ENCODE measurements at regions not wholly inside any gene's neighbourhood (a gene's known extent, or its start where the extent isn't known, plus 50 kb on each side); places are given as distances from the start of the nearest gene placed in this dataset.

- DNase-seq (ENCODE audit: low read depth in 4 of 4, low spot score in 3 of 4), result no peak
These were observed 385.4 kb upstream of the SEMA6D start for GRCh38 chr15:47331829-47332393.

- DNase-seq (ENCODE audit: low read depth in 4 of 4, low spot score in 3 of 4), result no peak
These were observed 384.8 kb upstream of the SEMA6D start for GRCh38 chr15:47332481-47332880.

- no peak for DNase-seq (ENCODE audit: low read depth in 4 of 4, low spot score in 3 of 4)
These were observed 383.6 kb upstream of the SEMA6D start for GRCh38 chr15:47333734-47334133.

GRCh38 chr15:47334805-47335535 is 382.3 kb upstream of the SEMA6D start:
- no peak for DNase-seq (ENCODE audit: low read depth in 4 of 4, low spot score in 3 of 4)

- DNase-seq (ENCODE audit: low read depth in 4 of 4, low spot score in 3 of 4), result no peak
These were observed 380.2 kb upstream of the SEMA6D start for GRCh38 chr15:47337106-47337505.

- DNase-seq (ENCODE audit: low read depth in 4 of 4, low spot score in 3 of 4), result no peak
These were observed 379.5 kb upstream of the SEMA6D start for GRCh38 chr15:47337836-47338235.

- DNase-seq (ENCODE audit: low read depth in 4 of 4, low spot score in 3 of 4), result no peak
These were observed 378.5 kb upstream of the SEMA6D start for GRCh38 chr15:47338771-47339170.

- no peak for DNase-seq (ENCODE audit: low read depth in 4 of 4, low spot score in 3 of 4)
These were observed 377.3 kb upstream of the SEMA6D start for GRCh38 chr15:47339800-47340570.

- DNase-seq (ENCODE audit: low read depth in 4 of 4, low spot score in 3 of 4), result no peak
These were observed 376.8 kb upstream of the SEMA6D start for GRCh38 chr15:47340571-47340920.

- DNase-seq (ENCODE audit: low read depth in 4 of 4, low spot score in 3 of 4), result no peak
These were observed 368.1 kb upstream of the SEMA6D start for GRCh38 chr15:47349179-47349578.

GRCh38 chr15:47351501-47351900 is 365.8 kb upstream of the SEMA6D start:
- no peak for DNase-seq (ENCODE audit: low read depth in 4 of 4, low spot score in 3 of 4)

- DNase-seq (ENCODE audit: low read depth in 4 of 4, low spot score in 3 of 4), result no peak
These were observed 365.1 kb upstream of the SEMA6D start for GRCh38 chr15:47352217-47352616.

GRCh38 chr15:47355759-47356158 is 361.5 kb upstream of the SEMA6D start:
- DNase-seq (ENCODE audit: low read depth in 4 of 4, low spot score in 3 of 4), result no peak

- no peak for DNase-seq (ENCODE audit: low read depth in 4 of 4, low spot score in 3 of 4)
These were observed 361.0 kb upstream of the SEMA6D start for GRCh38 chr15:47356297-47356696.

GRCh38 chr15:47358876-47359275 is 358.4 kb upstream of the SEMA6D start:
- DNase-seq (ENCODE audit: low read depth in 4 of 4, low spot score in 3 of 4), result no peak

- no peak for DNase-seq (ENCODE audit: low read depth in 4 of 4, low spot score in 3 of 4)
These were observed 357.0 kb upstream of the SEMA6D start for GRCh38 chr15:47360305-47360704.

- DNase-seq (ENCODE audit: low read depth in 4 of 4, low spot score in 3 of 4), result no peak
These were observed 355.0 kb upstream of the SEMA6D start for GRCh38 chr15:47362118-47362905.

GRCh38 chr15:47363653-47364052 is 353.7 kb upstream of the SEMA6D start:
- DNase-seq (ENCODE audit: low read depth in 4 of 4, low spot score in 3 of 4), result no peak

- peak in 1 of 4 donors; percentile 6 for DNase-seq (ENCODE audit: low read depth in 4 of 4, low spot score in 3 of 4)
These were observed 352.8 kb upstream of the SEMA6D start for GRCh38 chr15:47364230-47365141.

- DNase-seq (ENCODE audit: low read depth in 4 of 4, low spot score in 3 of 4), result no peak
These were observed 350.4 kb upstream of the SEMA6D start for GRCh38 chr15:47366884-47367283.
